GM18520 (cell line): ENCODE measurements at regions not wholly inside any gene's neighbourhood (a gene's known extent, or its start where the extent isn't known, plus 50 kb on each side); places are given as distances from the start of the nearest gene placed in this dataset.
"Not testable (repeated sequence)": the region's sequence is repeated elsewhere in the genome, so short reads cannot be mapped to it uniquely, and the experiment has no call there.

ENCODE experiments used
- ATAC-seq: cut with Tn5 transposase; IDR thresholded peaks from one replicate; pipeline ENCODE4 v1.9.1; 2021; ENCODE audit not compliant: unreplicated experiment

DNA sequence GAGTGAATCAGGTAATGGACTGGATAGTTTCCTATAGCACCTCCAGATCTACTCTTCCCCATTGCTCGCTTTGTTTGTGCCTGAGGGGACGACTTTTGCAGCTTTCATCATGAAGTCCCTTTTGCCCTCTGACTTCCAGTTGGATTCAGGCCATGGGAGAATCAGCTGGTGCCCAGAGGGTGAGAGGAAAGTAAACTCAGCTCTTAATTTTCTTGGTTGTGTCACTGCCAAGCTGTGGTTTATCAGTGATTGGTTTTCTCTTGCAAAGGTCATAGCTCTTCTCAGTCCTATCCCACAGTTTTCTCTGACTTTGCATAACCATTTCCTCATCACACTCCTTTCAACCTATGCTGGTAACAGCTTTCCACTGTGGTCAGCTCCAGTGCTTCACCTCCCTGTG lies 200.1 kb downstream of the KCNJ2 start:
- ATAC-seq = no peak

DNA sequence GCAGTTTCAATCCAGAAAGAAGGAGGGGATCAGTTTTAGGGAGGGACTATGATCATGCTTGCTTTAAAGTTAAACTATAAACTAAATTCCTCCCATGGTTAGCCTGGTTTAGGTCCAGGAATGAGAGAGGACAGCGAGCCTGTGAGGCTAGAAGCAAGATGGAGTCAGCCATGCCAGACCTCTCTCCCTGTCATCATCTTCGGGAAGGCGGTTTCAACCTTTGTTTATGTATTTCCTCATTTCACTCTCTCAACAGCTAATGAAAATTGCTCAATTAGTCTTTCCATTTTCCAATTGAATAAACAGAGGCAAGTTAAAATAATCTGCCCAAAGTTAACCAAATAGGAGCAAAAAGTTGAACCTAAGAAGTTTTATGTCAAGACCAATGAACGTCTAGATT lies 201.5 kb downstream of the KCNJ2 start:
- no peak for ATAC-seq

DNA sequence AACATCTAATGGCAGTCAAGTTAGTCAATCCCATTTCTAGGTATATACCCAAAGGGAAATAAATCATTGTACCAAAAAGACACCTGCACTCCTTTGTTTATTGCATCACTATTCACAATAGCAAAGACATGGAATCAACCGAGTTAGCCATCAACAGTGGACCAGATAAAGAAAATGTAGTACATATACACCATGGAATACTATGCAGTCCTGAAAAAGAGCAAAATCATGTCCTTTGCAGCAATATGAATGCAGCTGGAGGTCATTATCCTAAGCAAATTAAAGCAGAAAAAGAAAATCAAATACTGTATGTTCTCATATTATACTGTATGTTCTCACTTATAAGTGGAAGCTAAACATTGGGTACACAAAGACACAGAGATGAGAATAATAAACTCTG lies 204.0 kb downstream of the KCNJ2 start:
- ATAC-seq = no peak

DNA sequence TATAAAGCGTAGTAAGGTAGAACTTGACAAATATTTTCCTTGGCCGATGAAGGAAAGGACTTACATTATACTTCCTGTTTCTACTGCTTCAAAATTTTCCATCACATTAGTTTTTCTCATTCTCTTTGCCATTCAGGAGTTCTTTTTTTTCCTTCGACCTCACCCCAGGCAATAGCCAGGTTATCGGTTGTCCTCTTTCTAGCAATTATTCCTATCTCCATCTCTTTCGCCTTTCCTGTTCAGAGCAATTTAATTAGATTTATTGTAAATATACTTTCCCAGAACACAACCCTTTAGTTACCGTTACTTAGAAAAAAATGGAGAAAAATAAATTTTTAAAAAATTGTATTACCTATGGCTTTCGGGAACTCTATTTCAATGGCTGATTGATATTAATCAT lies 205.2 kb downstream of the KCNJ2 start:
- no peak for ATAC-seq

DNA sequence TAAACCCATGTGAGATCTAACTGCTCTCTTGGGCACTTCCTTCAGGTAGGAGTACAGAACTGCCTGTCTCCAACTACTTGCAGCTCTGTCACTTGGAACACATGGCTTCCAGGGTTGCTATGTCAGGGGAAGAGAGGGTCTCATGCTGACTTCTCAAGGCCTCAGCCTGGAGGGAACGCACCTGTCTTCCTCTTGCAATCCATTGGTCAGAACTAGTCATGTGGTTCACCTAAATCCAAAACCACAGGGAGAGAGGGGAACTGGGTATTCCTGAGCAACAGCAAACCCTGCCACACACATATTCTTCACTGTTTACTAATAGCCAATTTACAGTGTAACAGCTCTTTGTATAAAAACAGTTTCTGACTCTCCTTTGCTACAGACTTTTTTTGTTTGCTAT lies 206.1 kb downstream of the KCNJ2 start:
- ATAC-seq = no peak

DNA sequence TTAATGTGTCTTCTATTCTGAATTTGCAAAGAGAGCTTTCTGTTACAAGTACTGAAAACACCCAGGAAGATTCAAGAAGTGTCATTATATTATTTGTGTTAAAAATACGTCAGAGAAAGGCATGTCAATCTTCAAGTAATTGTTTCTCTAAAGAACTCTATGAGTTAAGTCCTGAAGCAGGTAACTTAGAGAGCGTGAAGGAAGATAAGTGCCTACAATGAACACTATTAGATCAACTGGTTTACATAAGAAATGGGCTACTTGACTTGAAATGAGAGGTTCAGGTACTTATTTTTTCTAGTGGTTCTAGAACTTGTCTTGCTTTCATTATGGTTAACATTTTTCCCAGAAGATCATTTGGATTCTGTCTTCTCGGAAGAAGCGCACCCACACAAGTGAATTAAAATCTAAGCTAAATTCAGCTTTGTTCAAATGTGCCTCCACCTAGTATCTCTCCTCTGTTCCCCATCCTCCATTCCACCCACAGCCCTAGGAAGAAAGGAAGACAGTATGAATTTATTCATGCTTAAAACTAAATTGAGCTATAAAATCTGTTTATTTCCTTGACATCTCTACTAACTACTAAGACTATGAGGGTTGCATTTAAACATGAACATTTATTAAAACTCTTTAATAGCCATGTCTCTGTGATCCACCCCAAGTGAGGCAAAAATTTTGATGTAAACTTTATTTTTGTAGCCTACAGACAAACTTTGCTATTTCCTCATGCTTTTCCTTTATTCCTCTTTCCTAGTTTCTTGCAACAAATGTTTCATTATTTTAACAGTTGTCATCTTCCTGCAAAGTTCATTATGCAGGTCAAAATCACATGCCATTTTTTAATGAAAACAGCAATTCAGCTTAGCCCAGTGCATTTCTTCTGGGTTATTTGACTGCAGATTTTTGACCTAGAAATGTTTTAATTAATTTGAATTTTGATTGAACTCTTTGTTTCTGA lies 206.8 kb downstream of the KCNJ2 start:
- no peak for ATAC-seq

DNA sequence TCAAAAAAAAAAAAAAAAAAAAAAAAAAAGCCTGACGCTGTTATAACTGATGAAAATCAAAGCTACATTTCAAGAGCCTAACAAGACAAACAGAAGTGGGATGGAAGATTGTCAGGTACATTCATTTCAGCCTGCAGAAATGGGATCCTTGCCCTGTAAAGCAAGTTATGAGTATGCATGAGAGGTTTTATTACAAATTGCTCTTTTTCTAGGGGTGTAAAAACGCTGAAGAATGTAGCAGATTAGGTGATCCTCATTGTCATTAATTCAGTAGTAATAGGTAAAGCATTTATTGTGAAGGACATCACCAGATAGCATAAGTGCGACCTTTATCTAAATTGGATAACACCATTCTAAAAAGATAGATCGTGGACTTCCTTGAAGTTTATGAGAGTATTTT lies 208.3 kb downstream of the KCNJ2 start:
- no peak for ATAC-seq

DNA sequence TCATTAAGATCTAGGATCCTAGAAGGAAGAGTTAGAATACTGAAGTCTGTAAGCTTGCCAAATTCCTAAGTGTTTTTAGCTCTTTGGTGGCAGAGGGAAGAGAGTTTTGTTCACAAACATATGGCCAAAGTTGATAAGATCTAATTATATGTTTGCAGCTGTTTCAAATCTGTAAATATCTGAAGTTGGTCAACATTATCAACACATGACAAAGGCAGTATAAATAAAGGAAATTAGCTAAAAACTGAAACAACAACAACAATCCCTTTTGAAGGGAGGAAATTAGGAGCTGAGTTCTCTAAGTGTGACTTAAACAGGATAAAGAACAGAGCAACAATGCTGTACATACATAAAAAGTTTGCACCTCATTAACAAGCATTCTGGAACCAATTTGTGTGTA lies 208.7 kb downstream of the KCNJ2 start:
- ATAC-seq = no peak

DNA sequence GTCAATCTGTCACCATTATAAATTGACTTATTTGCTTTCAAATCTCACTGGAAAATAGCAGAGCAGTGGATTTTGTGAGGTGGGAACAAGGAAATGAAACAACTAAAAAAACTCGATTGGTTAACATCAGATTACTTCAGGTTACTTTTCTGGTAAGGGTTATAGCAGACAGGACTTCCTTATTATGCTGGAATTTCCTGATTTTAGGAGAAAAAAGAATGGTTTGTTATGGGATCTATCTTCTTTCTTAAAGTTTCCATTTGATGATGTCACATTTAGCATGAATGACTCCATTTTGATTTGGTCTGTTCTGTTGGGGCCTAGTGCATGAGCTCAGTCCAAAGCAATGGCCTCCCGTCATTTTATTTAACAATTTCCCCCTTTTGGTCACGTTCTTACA lies 210.6 kb downstream of the KCNJ2 start:
- no peak for ATAC-seq

DNA sequence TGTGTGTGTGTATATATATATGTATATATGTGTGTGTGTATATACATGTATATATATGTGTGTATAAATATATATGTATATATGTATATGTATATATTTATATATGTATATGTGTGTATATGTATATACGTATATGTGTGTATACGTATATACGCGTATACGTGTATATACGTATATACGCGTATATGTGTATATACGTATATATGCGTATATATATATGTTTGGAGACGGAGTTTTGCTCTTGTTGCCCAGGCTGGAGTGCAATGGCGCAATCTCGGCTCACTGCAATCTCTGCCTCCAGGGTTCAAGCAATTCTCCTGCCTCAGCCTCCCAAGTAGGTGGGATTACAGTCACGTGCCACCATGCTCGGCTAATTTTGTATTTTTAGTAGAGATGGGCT lies 212.6 kb downstream of the KCNJ2 start:
- ATAC-seq = not testable (repeated sequence)

DNA sequence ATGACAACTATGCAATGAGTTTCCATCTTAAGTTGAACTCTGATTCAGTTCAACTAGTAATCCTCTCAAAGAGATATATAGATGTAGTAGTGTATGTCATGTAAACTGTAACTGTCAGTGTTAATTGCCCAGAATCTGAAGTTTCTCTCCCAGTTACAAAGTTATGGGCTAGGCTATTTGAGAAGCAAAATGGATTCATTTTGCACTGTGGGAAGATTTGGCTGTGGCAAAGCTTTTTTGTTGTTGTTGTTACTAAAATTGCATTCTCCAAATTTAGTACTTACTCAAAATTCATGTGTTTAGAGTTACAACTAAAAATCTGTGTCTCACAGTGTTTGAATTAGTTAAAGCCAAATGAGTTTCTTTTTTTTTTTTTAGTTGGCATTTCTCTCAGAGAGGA lies 219.0 kb downstream of the KCNJ2 start:
- ATAC-seq = no peak

DNA sequence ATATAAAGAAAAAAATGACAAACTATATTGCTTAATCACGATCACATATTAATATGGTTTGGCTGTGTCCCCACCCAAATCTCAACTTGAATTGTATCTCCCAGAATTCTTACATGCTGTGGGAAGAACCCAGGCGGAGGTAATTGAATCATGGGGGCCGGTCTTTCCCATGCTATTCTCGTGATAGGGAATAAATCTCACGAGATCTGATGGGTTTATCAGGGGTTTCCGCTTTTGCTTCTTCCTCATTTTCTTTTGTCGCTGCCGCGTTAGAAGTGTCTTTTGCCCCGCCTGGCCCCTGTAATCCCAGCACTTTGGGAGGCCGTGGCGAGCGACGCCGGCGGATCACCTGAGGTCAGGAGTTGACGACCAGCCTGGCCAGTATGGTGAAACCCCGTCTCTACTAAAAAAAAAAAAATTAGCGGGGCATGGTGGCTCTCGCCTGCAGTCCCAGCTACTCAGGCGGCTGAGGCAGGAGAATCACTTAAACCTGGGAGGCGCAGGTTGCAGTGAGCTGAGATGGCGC lies 220.0 kb downstream of the KCNJ2 start:
- ATAC-seq = not testable (repeated sequence)

DNA sequence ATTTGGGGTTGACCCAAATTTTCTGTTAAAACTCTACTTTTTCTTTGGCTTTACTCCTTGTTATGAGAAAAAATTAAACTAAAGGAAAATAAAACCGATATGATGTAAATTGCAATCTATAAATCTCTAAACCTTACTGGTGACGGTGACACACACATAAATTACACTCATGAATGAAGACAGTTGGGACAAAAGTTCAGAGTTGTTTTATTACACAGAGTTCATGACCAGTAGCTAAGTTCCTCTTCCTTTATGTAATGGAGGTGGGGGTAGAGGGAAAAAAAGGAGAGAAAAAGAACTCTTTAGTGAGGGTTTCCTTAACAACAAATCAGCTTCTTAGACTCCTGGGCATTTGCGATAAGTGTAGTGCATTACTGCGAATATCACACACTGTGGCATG lies 220.7 kb downstream of the KCNJ2 start:
- ATAC-seq = no peak

DNA sequence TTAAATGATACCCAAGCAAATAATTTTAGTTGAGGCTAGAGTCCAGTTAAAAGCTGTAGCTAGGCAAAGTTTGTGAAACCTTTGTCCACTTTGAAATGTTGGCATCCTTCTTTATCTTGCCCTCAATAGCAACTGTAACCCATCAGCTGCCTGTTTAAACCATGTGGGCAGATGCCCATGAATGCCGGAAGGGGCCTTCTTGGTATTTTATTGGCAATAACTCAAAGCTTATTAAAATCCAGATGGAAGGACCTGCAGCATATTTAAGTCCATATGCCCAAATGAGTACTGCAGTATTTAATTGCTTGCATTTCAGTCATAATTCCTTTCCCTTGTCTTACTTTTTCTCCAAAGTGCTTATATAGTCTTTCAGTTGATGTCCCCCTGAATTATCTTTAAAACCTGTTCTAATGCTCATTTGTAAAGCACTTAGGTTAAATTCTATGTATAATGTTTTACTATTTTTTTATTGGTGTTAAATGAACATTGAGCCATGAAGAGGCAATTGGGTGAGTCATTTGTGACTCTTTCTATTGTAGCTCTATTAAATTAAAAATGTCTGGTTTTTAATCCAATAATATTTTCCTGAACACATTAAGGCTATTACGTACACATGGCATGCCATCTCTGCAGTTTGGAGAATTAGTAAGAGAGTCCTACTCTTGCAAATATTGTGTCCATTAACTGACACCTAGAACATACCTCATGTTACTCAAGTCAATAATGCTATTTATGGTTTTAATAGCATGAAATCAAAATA lies 225.3 kb downstream of the KCNJ2 start:
- no peak for ATAC-seq

DNA sequence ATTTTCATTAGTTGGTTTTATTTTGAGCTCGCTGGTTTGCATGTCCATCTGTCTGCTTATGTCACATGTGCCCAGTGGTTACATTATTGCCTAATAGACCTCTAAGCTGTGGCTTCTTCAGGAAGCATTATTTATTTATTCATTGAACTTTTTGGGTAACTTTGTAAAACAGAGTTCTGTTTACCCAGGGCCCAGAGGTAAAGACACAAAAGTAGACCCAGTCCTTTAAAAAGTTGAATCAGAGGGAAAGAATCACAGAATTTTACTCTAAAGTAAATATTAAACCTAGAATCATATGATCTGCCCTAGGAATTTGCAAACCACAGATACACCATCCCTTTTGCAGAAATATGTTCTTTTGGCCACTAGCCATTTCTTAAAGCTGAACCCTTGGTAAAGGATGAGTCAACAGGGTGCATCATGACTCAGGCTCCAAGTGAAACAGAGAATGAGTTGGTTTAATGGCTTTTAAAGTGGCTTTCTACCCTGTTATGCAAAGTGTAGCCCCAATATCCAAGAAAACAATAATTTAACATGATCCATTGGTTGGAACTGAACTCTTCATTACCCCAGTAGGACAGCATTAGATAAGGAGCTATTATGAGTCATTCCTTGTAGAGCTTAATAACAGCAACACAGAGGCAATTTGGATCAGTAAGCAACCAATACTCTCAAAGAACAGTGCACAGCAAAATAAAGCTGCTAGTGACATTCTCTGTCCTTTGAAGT lies 236.3 kb downstream of the KCNJ2 start:
- ATAC-seq = peak; percentile 40

DNA sequence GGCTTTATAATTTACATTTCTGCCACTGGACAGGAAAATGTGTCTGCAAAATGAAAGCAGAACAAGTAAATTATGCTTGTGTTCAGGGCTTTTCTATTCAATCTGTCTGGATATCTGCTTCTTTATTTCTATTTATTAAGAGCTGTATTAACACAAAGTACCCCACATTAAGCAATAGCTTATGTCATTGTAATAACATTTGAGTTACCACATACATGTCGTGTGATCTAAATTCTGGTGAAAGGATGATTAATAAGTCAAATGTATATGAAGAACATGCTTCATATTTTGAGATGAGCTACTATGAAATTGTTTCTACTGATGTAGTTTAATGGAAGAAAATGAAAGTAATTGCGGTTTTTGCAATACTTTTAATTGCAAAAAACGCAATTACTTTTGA lies 238.2 kb downstream of the KCNJ2 start:
- no peak for ATAC-seq

DNA sequence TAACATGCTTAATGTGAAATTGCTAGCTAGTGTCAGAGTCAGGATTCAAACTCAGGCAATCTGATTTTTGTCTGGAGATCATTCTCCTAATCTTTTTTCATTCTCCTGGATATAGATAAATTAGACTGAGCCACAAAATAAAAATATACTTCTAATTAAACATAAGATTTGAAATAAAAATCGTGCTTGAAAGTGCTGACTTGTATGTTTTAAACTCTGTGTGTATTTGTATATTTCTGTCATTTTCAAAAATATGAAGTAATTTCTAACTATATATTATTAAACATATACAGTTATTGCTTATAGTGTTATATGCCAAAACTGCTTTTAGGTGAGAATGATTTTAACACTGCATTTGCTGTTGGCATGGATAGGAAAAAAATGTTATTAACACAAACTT lies 239.4 kb downstream of the KCNJ2 start:
- ATAC-seq = no peak

DNA sequence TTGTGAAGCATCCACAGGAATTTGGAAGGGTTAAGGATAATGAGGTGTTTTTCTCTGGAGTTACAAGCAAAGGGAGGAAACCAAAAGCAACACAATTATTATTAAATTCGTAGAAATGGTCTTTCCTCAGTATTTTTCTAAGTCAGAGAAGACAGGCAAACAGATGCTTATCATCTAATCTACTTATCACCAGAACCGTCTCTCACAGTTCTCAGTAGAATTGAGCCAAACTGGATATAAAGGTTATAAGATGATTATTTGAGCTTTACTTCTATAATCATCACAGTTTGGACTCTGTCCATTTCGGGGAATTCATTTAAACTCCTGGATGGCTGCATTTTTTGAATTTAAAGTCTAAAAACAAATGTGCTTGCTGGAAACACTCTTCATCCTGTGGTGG lies 245.0 kb downstream of the KCNJ2 start:
- ATAC-seq = no peak

DNA sequence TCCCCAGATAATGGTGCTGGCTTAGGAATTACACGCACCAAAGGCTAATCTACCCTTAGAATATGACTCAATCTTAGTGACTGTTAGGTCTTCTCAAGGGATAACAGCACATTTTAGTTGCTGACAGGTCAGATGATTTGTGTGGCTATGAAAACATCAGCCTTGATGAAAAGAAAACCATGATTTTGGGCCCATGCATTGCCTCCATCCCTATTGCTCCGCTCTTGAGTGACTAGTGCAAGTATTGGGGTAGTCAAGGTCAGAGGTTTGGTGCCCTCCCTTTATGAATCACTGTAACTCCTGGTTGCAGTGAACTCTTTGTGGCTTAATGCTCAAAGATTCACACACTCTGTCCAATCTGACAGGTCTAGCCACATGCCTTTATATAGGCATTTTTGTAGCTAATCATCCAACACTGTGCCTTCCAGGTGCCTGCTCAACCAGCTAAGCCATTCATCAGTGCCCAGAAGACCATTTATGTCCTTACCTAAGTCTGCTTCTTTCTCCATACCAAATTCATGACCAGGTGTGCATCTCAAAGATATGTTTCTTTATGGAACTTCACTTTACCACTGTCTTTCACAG lies 251.6 kb downstream of the KCNJ2 start:
- no peak for ATAC-seq

DNA sequence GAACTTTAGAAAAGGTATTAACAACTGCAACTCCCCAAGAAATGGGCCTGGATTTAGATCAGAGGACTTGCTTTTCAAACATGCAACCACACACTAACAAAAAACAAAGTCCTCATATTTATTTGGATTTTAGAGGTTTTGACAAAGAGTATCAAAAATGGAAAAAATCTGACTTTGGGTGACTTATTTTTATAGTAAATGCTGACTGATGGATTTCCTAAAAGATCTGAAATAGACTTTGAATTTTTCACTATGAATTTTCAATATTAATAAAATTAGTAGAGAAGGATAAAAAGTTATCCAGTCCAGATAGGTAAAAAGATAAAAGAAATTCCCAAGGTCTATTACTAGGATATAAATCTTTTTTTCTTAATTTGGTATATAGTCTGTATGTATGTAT lies 253.5 kb downstream of the KCNJ2 start:
- no peak for ATAC-seq

DNA sequence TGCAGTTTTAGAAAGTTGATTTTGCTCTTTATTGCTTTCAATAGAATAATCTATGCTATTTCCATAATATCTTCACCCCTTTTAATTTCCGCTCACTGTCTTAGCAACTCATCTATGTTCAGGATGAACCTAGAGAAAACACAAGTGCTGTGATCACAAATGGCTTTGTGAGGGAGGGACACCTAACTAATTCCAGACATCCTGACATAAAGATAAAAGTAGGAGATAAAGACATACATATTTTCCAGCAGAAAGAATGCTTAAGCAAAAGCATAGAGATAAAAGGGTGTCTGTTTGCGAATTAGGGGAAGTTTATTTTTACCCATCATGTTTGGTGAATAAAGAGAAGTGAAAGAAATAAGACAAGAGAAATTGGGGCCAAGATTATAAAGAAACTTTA lies 254.2 kb downstream of the KCNJ2 start:
- ATAC-seq = no peak
